ENCODE measurements at regions not wholly inside any gene's neighbourhood (a gene's known extent, or its start where the extent isn't known, plus 50 kb on each side); places are given as distances from the start of the nearest gene placed in this dataset.
"Not testable (repeated sequence)": the region's sequence is repeated elsewhere in the genome, so short reads cannot be mapped to it uniquely, and the experiment has no call there.

DNA sequence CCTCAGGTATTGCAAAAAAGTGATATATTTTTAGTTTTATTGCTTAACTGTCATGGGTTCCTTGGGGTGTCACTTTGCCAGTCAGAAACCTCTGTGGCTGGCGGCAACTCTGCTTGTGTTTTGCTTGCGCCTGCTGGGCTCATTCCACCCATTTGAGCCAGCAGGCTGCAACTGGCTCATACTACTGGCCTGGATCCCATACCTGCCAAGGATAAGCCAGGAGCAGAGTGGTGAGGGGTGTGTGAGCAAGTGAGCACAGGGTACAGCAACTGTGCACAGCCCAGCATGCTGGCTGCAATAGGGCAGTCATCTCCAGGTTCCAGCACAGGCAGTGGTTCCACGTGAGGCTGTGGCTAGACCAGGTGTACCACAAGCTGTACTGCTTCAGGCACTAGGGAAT is 687.5 kb downstream of the NYAP2 start:
- Histone ChIP-seq H3K4me3 (ENCODE audit: insufficient read depth, low read depth, low read length) (no peak overlapping the region), H3K27me3 (ENCODE audit: control insufficient read depth, insufficient read depth, low read length) (no peaks in the 10 kb centered on the region), H3K36me3 (replicated peaks; ENCODE audit: control insufficient read depth, insufficient read depth, low read length) (no peaks in the 10 kb centered on the region)
- DNase-seq = no peak

DNA sequence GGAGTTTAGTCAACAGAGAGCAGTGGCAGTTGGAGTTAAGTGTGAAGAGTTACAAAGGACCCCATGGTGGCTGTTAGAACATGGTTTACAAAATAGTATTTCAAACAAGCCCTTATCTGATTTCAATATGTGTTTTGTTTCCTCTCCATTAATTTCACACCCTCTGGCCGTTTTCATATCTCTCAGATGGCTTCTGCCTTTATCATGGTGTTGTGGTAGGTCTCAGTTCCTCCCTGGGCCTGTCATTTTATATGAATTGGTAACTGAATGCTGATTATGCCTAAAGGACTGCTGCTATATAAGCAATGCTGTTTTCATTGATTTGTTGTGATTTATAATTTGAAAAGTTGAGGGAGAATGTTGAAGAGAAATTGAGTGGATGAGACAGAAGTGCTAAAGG is 686.7 kb downstream of the NYAP2 start:
- Histone ChIP-seq H3K27me3 (ENCODE audit: control insufficient read depth, insufficient read depth, low read length) (no peaks in the 10 kb centered on the region), H3K4me3 (ENCODE audit: insufficient read depth, low read depth, low read length) (no peak overlapping the region), H3K36me3 (replicated peaks; ENCODE audit: control insufficient read depth, insufficient read depth, low read length) (no peaks in the 10 kb centered on the region)
- DNase-seq = no peak

DNA sequence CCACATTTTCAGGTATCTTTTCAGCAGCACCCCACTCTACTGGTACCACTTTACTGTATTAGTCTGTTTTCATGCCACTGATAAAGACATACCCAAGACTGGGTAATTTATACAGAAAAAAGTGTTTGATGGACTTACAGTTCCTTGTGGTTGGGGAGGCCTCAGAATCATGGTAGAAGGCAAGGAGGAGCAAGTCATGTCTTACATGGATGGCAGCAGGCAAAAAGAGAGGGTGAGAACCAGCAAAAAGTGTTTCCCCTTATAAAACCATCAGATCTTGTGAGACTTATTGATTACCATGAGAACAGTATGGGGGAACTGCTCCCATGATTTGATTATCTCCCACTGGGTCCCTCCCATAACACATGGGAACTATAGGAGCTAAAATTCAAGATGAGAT is 685.9 kb downstream of the NYAP2 start:
- not testable (repeated sequence) for H3K27me3 ChIP-seq (ENCODE audit: control insufficient read depth, insufficient read depth, low read length); H3K36me3 ChIP-seq (replicated peaks; ENCODE audit: control insufficient read depth, insufficient read depth, low read length); DNase-seq; H3K4me3 ChIP-seq (ENCODE audit: insufficient read depth, low read depth, low read length)

DNA sequence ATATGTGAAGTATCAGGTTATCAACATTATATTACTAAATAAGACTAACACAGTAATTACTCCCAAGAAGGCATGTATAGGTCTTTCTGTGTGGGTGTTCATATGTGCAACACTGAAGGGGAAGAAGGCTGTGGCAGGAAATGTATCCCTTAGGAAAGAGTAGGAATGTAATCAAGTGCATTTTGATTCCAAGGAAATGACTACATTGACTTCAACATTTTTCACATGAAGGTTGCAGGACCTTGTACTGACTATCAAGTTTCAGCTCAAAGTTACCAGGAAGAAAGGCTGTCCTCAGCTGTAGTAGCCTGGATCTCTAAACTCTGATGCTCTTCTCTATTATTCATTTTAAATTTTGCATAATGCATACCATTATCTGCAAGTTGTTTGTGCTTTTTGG is 680.8 kb downstream of the NYAP2 start:
- Histone ChIP-seq H3K27me3 (ENCODE audit: control insufficient read depth, insufficient read depth, low read length) (no peaks in the 10 kb centered on the region), H3K4me3 (ENCODE audit: insufficient read depth, low read depth, low read length) (no peak overlapping the region), H3K36me3 (replicated peaks; ENCODE audit: control insufficient read depth, insufficient read depth, low read length) (no peaks in the 10 kb centered on the region)
- no peak for DNase-seq

DNA sequence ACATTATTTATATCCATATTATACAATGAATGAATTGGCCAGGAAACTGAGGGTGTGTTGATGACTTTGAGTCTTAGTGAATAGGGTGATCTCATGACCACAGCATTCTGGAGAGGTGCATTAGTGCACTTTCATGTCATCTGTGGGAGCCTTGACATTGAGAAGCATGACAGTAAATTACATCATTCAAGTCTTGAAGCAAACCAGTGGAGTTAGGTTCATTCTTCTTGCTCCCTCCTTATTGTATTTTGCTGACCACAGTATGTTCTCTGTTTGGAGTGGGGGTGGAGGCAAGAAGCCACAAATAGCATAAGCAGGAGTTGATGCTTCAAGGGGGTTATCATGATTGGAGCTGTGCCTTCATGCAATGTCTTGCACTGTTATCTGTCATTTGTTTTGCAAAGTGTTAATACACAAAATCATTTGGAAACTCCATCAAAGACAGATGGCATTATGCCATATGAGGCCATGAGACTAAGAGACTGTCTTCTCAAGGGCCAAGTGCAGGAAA is 680.2 kb downstream of the NYAP2 start:
- no peaks in the 10 kb centered on the region for H3K36me3 ChIP-seq (replicated peaks; ENCODE audit: control insufficient read depth, insufficient read depth, low read length)
- H3K27me3 ChIP-seq (ENCODE audit: control insufficient read depth, insufficient read depth, low read length) = no peaks in the 10 kb centered on the region
- H3K4me3 ChIP-seq (ENCODE audit: insufficient read depth, low read depth, low read length) = no peak overlapping the region
- no peak for DNase-seq

DNA sequence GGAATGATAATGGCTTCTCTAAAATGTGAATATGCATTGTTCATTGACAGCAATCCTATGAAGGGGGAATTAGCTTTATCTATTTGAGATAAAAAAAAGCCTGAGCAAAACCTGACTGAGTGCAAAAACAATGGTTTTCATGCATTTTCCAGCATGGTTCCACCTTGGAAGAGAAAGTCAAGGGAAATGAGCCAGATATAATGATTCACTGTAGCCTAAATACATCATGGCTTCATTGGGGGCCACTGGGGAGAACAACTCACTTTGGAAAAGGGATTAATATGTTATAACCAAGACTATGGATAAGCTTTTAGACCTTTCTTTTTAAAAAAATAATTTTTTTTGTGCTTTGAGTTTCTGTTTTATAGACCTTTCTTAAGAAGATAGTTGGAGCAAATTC is 679.7 kb downstream of the NYAP2 start:
- no peaks in the 10 kb centered on the region for H3K36me3 ChIP-seq (replicated peaks; ENCODE audit: control insufficient read depth, insufficient read depth, low read length)
- no peaks in the 10 kb centered on the region for H3K27me3 ChIP-seq (ENCODE audit: control insufficient read depth, insufficient read depth, low read length)
- DNase-seq = no peak
- H3K4me3 ChIP-seq (ENCODE audit: insufficient read depth, low read depth, low read length) = no peak overlapping the region

DNA sequence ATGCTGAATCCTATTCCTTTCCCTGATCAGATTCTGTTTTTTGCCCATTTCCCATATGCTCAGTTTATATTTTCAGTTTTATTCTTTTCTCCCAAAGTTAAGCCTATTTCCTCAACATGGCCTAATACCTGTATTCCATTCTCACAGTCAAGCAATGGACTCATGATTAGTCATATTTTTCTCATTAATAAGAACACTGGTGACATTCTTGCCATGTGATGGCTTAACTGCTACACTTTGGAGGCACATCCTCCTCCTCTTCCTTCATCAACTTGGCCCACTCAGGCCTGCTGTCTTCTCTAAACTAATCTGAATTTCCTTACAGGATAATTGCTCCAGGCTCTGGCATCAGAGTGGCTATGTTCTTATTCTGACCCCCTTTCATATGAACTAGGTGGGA is 679.2 kb downstream of the NYAP2 start:
- H3K36me3 ChIP-seq (replicated peaks; ENCODE audit: control insufficient read depth, insufficient read depth, low read length) = no peaks in the 10 kb centered on the region
- no peaks in the 10 kb centered on the region for H3K27me3 ChIP-seq (ENCODE audit: control insufficient read depth, insufficient read depth, low read length)
- DNase-seq = no peak
- no peak overlapping the region for H3K4me3 ChIP-seq (ENCODE audit: insufficient read depth, low read depth, low read length)

DNA sequence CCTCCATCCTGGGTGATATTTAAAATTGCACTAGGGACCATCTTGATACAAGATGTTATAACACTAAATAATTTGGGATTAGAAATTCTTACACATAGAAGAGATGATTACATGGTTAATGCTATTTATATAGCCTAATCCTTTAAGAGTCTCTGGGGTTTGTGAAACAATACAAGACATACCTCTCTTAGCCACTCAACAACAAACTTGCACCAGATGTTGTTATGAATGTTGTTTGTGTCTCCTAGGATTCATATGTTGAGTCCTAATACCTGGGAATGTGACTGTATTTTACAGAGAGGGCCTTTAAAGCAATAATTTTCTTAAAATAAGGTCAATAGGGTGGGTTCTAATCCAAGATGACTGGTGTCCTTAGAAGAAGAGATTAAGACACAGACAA is 678.3 kb downstream of the NYAP2 start:
- DNase-seq = no peak
- Histone ChIP-seq H3K4me3 (ENCODE audit: insufficient read depth, low read depth, low read length) (no peak overlapping the region), H3K27me3 (ENCODE audit: control insufficient read depth, insufficient read depth, low read length) (no peaks in the 10 kb centered on the region), H3K36me3 (replicated peaks; ENCODE audit: control insufficient read depth, insufficient read depth, low read length) (no peaks in the 10 kb centered on the region)

DNA sequence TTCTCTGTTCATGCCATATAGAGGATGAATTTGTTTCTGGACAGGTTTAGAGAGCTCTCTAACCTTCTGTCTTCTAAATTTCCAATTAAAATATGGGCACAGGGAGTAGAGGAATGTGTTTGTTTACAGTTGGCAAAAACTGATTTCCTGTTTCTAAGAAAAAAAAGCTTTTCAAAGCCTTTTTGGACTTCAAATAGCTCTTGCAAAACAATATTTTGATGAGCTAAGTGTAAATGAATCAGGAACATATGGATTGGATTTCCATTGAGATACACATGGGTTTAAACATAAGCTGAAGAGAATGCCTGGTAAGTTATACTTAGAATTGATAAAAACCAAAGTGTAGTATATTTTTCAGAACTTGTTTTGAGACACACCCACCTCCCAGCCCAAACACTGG is 677.5 kb downstream of the NYAP2 start:
- no peak overlapping the region for H3K4me3 ChIP-seq (ENCODE audit: insufficient read depth, low read depth, low read length)
- DNase-seq = no peak
- no peaks in the 10 kb centered on the region for H3K27me3 ChIP-seq (ENCODE audit: control insufficient read depth, insufficient read depth, low read length)
- H3K36me3 ChIP-seq (replicated peaks; ENCODE audit: control insufficient read depth, insufficient read depth, low read length) = no peaks in the 10 kb centered on the region

DNA sequence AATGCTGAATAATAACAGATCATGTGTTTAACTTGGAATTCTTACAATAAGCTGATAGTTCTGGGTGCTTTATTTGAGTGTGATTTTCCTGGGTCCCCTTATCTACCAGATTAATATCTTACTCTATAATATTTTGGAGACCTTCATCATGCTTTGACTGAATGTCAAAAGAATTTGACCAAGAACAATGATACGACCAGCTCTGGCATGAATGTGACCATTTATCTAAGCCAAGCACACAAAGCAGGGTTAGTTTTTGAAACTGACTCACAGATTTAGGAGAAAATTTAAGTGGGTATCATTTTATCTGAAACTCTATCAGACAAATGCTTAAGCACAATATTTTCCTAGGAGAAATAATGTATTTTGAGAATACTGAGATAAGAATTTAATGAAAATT is 677.0 kb downstream of the NYAP2 start:
- no peak for DNase-seq
- H3K27me3 ChIP-seq (ENCODE audit: control insufficient read depth, insufficient read depth, low read length) = no peaks in the 10 kb centered on the region
- H3K36me3 ChIP-seq (replicated peaks; ENCODE audit: control insufficient read depth, insufficient read depth, low read length) = no peaks in the 10 kb centered on the region
- H3K4me3 ChIP-seq (ENCODE audit: insufficient read depth, low read depth, low read length) = no peak overlapping the region

DNA sequence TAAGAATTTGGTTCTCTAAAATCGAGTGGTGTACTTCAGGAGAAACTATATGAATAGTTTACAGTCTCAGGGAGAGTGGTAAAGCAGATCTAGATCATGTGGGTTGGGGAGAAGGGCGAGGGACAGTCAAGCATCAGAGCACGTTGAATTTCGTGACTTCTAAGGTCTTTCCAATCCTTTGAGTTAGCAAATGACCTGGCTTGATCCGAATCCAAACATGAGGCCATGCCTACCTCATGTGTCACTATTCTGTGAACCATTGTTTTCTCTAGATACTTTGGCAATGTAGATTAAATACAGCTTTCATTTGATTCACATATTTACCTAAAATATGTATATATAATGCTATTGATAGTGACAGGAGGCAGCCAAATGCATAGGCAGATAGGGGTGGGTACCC is 674.9 kb downstream of the NYAP2 start:
- no peak overlapping the region for H3K4me3 ChIP-seq (ENCODE audit: insufficient read depth, low read depth, low read length)
- H3K36me3 ChIP-seq (replicated peaks; ENCODE audit: control insufficient read depth, insufficient read depth, low read length) = no peaks in the 10 kb centered on the region
- DNase-seq = no peak
- no peaks in the 10 kb centered on the region for H3K27me3 ChIP-seq (ENCODE audit: control insufficient read depth, insufficient read depth, low read length)

DNA sequence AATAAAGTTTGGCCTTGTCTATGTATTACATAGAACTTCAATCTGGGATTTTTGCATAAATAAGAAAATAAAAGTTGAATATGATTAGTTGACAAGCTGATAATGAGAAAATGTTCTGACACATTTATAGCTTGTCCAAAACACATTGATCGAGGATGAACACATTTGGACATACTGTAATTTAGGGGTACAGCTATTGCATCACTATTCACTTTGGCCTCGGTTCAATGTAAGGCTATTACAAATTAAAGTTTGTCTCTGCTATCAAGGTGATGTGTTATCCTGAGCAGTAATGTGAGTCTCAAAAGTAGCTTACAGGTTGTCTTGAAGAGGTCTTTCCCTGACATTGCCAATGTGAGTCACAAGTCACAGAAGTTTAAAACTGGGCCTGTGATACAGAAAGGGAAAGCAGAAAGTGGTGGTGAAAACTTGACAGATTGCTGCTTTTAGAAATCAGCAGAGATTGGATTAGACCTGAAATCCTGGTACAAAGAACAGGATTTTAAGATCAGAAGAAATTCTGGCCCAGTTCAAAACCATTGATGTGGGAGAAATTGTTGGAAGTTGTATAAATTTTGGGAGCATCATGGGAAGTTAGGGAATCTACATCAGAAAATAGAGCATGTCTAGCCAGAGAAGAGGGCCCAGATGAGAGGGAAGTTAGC is 674.1 kb downstream of the NYAP2 start:
- Histone ChIP-seq H3K27me3 (ENCODE audit: control insufficient read depth, insufficient read depth, low read length) (no peaks in the 10 kb centered on the region), H3K36me3 (replicated peaks; ENCODE audit: control insufficient read depth, insufficient read depth, low read length) (no peaks in the 10 kb centered on the region), H3K4me3 (ENCODE audit: insufficient read depth, low read depth, low read length) (no peak overlapping the region)
- DNase-seq = no peak

DNA sequence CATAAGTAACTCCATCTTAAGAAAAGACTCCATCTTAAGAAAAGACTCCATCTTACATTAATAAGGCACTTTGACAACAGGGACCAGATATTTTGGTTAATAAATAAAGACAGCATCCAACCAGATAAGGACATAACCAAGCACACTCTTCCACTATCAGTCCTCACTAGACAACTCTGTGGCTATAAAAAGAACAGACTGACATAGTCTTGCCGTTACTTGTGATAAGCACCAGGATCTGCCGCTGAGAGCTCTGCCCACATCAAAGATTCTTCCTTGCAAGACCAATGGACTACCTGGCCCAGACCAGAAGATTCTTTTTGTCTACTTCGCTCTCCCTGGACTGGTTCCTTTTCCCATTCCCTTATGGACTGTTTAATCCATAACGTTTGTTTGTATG is 667.4 kb downstream of the NYAP2 start:
- Histone ChIP-seq H3K27me3 (ENCODE audit: control insufficient read depth, insufficient read depth, low read length) (no peaks in the 10 kb centered on the region), H3K36me3 (replicated peaks; ENCODE audit: control insufficient read depth, insufficient read depth, low read length) (no peaks in the 10 kb centered on the region), H3K4me3 (ENCODE audit: insufficient read depth, low read depth, low read length) (no peak overlapping the region)
- no peak for DNase-seq

DNA sequence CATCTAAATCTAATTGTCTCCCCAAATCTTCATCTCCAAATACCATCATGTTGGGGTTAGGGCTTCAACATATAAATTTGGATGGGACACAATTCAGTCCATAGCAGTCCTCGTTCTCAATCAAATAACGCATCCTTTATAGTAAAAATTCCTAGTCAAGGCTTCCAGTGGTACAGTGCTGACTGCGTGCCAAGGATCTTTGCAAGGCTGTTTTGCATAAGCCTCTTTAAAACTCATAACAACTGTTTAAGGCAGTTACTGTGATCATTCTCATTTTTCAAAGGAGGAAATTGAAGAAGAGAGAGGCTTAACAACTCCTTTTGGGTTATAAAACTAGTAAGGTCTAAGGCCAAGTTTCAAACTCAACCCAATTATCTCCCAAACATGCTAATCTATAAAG is 666.9 kb downstream of the NYAP2 start:
- no peaks in the 10 kb centered on the region for H3K36me3 ChIP-seq (replicated peaks; ENCODE audit: control insufficient read depth, insufficient read depth, low read length)
- no peaks in the 10 kb centered on the region for H3K27me3 ChIP-seq (ENCODE audit: control insufficient read depth, insufficient read depth, low read length)
- DNase-seq = no peak
- no peak overlapping the region for H3K4me3 ChIP-seq (ENCODE audit: insufficient read depth, low read depth, low read length)

DNA sequence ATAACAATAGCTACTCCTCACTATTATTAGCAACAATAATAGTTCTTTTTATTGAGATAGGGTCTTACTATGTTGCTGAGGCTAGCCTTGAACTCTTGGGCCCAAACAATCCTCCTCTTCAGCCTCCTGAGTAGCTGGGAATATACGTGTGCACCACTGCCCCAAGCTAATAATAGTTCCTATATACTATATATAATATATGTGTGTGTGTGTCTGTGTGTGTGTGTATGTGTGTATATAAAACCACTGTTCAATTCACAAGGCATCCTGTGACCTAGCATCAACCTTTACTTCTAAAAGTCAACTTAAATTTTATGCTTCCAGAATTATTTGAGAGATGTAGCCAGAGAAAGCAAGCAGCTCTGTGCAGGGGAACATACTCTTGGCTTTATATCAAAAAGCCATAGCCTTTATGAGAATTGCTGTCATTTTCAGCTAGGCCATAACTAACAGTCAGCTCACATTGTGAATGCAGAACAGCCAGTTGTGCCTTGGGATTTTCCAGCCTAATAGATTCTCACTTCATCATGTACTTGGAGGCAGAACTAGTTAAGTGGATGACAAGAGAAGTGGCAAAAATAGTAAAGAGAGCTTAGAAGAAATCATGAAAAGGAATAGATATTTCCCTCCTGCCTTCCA is 665.5 kb downstream of the NYAP2 start:
- no peak overlapping the region for H3K4me3 ChIP-seq (ENCODE audit: insufficient read depth, low read depth, low read length)
- no peaks in the 10 kb centered on the region for H3K36me3 ChIP-seq (replicated peaks; ENCODE audit: control insufficient read depth, insufficient read depth, low read length)
- DNase-seq = no peak
- no peaks in the 10 kb centered on the region for H3K27me3 ChIP-seq (ENCODE audit: control insufficient read depth, insufficient read depth, low read length)
